HG03097 (cell line): ENCODE measurements at regions not wholly inside any gene's neighbourhood (a gene's known extent, or its start where the extent isn't known, plus 50 kb on each side); places are given as distances from the start of the nearest gene placed in this dataset.

Experiments
- ATAC-seq: cut with Tn5 transposase; IDR thresholded peaks from one replicate; pipeline ENCODE4 v1.9.1; 2021; ENCODE audit not compliant: unreplicated experiment, low FRiP score

- ATAC-seq: no peak
Measured at GRCh38 chr2:147100406-147101035, 744.3 kb upstream of the ACVR2A start.

- ATAC-seq: no peak
Measured at GRCh38 chr2:147099845-147100244, 745.0 kb upstream of the ACVR2A start.

GRCh38 chr2:147098940-147099339 is 745.9 kb upstream of the ACVR2A start:
- ATAC-seq: no peak

- ATAC-seq: no peak
Measured at GRCh38 chr2:147097747-147098146, 747.1 kb upstream of the ACVR2A start.

- ATAC-seq: no peak
Measured at GRCh38 chr2:147096671-147097070, 748.2 kb upstream of the ACVR2A start.

GRCh38 chr2:147095376-147095775 is 749.5 kb upstream of the ACVR2A start:
- ATAC-seq: no peak

- no peak for ATAC-seq
Measured at GRCh38 chr2:147094077-147094476, 750.8 kb upstream of the ACVR2A start.

- ATAC-seq: no peak
Measured at GRCh38 chr2:147092266-147092665, 752.6 kb upstream of the ACVR2A start.

GRCh38 chr2:147091448-147091847 is 753.4 kb upstream of the ACVR2A start:
- no peak for ATAC-seq

GRCh38 chr2:147088871-147089270 is 756.0 kb upstream of the ACVR2A start:
- no peak for ATAC-seq

- ATAC-seq: no peak
Measured at GRCh38 chr2:147086715-147087114, 758.1 kb upstream of the ACVR2A start.

- no peak for ATAC-seq
Measured at GRCh38 chr2:147083664-147084063, 761.2 kb upstream of the ACVR2A start.

- ATAC-seq: peak; percentile 77
Measured at GRCh38 chr2:147082850-147083522, 761.8 kb upstream of the ACVR2A start.

- ATAC-seq: no peak
Measured at GRCh38 chr2:147081831-147082230, 763.0 kb upstream of the ACVR2A start.

GRCh38 chr2:147076634-147077033 is 768.2 kb upstream of the ACVR2A start:
- ATAC-seq: no peak

- no peak for ATAC-seq
Measured at GRCh38 chr2:147068071-147068470, 776.8 kb upstream of the ACVR2A start.

- ATAC-seq: no peak
Measured at GRCh38 chr2:147067136-147067535, 777.7 kb upstream of the ACVR2A start.

- ATAC-seq: no peak
Measured at GRCh38 chr2:147062073-147062472, 782.8 kb upstream of the ACVR2A start.

- no peak for ATAC-seq
Measured at GRCh38 chr2:147061269-147061668, 783.6 kb upstream of the ACVR2A start.

GRCh38 chr2:147057892-147058490 is 786.8 kb upstream of the ACVR2A start:
- no peak for ATAC-seq

- no peak for ATAC-seq
Measured at GRCh38 chr2:147051814-147052213, 793.0 kb upstream of the ACVR2A start.

GRCh38 chr2:147051248-147051647 is 793.6 kb upstream of the ACVR2A start:
- no peak for ATAC-seq
